HEK293T (cell line): ENCODE measurements at regions not wholly inside any gene's neighbourhood (a gene's known extent, or its start where the extent isn't known, plus 50 kb on each side); places are given as distances from the start of the nearest gene placed in this dataset.

Experiments
- CTCF ChIA-PET: fragments of 350-600 bp; formaldehyde crosslinking; extraction: SDS; loops from one replicate; lab custom pipeline; 2021; ENCODE audit warnings: antibody characterized with exemption, inconsistent platforms; lab: Yijun Ruan, JAX
- POLR2A ChIA-PET: fragments of 350-600 bp; formaldehyde crosslinking; extraction: SDS; loops from one replicate; lab custom pipeline; 2020; ENCODE audit warnings: antibody characterized with exemption, inconsistent platforms; lab: Yijun Ruan, JAX
- DNase-seq: peaks from one replicate; pipeline ENCODE4 v3.0.0; 2012; ENCODE audit warnings: mixed read lengths; ENCODE audit errors: extremely low spot score
- ARNT ChIP-seq: fragments of 450-650 bp; IDR thresholded peaks from 2 replicates; pipeline ENCODE4 v1.6.1; 2017; ENCODE audit warnings: mild to moderate bottlenecking
- BHLHE40 ChIP-seq: fragments of 450-650 bp; IDR thresholded peaks from 2 replicates; pipeline ENCODE4 v1.6.1; 2016; ENCODE audit warnings: mild to moderate bottlenecking, moderate library complexity, borderline replicate concordance
- CTBP1 ChIP-seq: fragments of 450-650 bp; IDR thresholded peaks from 2 replicates; pipeline ENCODE4 v1.6.1; 2016; ENCODE audit warnings: borderline replicate concordance
- ELF4 ChIP-seq: fragments of 450-650 bp; IDR thresholded peaks from 2 replicates; pipeline ENCODE4 v1.6.1; 2017; ENCODE audit warnings: antibody characterized with exemption
- FOXA1 ChIP-seq: fragments of 450-650 bp; IDR thresholded peaks from 2 replicates; pipeline ENCODE4 v1.6.1; 2016; ENCODE audit warnings: mild to moderate bottlenecking
- FOXK2 ChIP-seq: fragments of 450-650 bp; IDR thresholded peaks from 2 replicates; pipeline ENCODE4 v1.6.1; 2016; ENCODE audit warnings: mild to moderate bottlenecking
- FOXM1 ChIP-seq: fragments of 450-650 bp; IDR thresholded peaks from 2 replicates; pipeline ENCODE4 v1.6.1; 2017; ENCODE audit warnings: mild to moderate bottlenecking, borderline replicate concordance
- HDGF ChIP-seq: fragments of 450-650 bp; IDR thresholded peaks from 2 replicates; pipeline ENCODE4 v1.6.1; 2017; ENCODE audit warnings: antibody characterized with exemption, borderline replicate concordance
- L3MBTL2 ChIP-seq: fragments of 450-650 bp; conservative IDR thresholded peaks from 2 replicates; pipeline ENCODE4 v1.6.1; 2016; ENCODE audit warnings: mild to moderate bottlenecking
- LEF1 ChIP-seq: fragments of 450-650 bp; IDR thresholded peaks from 2 replicates; pipeline ENCODE4 v1.6.1; 2017; ENCODE audit warnings: mild to moderate bottlenecking, borderline replicate concordance
- NFRKB ChIP-seq: fragments of 450-650 bp; IDR thresholded peaks from 2 replicates; pipeline ENCODE4 v1.6.1; 2016; ENCODE audit warnings: mild to moderate bottlenecking, moderate library complexity
- SP1 ChIP-seq: fragments of 450-650 bp; IDR thresholded peaks from 2 replicates; pipeline ENCODE4 v1.6.1; 2017
- SUZ12 ChIP-seq: fragments of 450-650 bp; IDR thresholded peaks from 2 replicates; pipeline ENCODE4 v1.6.1; 2016; ENCODE audit warnings: mild to moderate bottlenecking
- TARDBP ChIP-seq: fragments of 450-650 bp; IDR thresholded peaks from 2 replicates; pipeline ENCODE4 v1.6.1; 2016
- ZNF384 ChIP-seq: fragments of 450-650 bp; IDR thresholded peaks from 2 replicates; pipeline ENCODE4 v1.6.1; 2016
- TF ChIP-seq, protein P1 (sequence below): fragments of 450-650 bp; IDR thresholded peaks from 2 replicates; pipeline ENCODE4 v1.6.1; 2016

DNA sequence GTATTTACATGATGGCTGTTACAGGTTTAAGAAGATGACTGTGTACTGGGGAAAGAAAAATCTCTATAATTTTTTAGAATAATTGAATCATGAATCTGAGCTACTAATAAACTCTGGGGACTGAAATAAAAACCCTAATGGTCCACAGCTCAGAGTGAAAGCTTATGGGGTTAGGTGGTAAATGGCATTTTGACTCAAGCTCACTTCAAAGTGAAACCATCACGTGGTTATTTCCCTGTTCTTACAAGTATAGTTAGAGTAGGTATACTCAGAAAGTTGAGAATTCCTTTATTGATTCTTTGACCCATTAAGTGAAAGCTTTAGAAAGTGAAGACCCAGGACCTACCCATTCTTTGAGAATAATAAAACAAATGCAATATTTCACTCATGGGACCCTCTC lies 626.2 kb upstream of the SETBP1 start:
- ChIA-PET CTCF (no interaction called here), POLR2A (no interaction called here)
- no peak for TF ChIP-seq ZNF384
- no peak for TF ChIP-seq LEF1
- no peak for TF ChIP-seq FOXA1
- TF ChIP-seq NFRKB = no peak
- DNase-seq = no peak

DNA sequence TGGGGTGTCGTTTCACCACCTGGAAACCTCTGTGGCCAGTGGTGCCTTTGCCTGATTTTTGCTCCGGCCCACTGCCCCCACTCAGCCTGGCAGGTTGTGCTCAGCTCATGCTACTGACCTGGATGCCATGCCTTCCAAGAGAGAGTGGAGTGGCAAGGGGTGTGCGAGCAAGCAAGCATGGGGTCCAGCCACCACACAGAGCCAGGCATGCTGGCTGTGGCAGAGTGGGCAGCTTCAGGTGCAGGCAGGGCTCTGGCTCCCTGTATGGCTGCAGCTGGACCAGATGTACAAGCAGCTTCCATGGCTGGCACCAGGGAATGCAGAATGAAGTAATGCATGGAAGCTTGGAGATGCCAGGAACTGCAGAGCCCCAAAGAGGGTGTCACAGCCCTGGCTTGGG lies 620.5 kb upstream of the SETBP1 start:
- no peak for TF ChIP-seq TARDBP
- TF ChIP-seq ELF4 = no peak
- no peak for TF ChIP-seq BHLHE40
- no peak for TF ChIP-seq HDGF
- no peak for TF ChIP-seq CTBP1
- no peak for TF ChIP-seq FOXM1
- TF ChIP-seq SP1 = no peak
- no peak for TF ChIP-seq SUZ12
- no peak for TF ChIP-seq FOXK2
- no peak for TF ChIP-seq L3MBTL2
- TF ChIP-seq, protein P1, sequence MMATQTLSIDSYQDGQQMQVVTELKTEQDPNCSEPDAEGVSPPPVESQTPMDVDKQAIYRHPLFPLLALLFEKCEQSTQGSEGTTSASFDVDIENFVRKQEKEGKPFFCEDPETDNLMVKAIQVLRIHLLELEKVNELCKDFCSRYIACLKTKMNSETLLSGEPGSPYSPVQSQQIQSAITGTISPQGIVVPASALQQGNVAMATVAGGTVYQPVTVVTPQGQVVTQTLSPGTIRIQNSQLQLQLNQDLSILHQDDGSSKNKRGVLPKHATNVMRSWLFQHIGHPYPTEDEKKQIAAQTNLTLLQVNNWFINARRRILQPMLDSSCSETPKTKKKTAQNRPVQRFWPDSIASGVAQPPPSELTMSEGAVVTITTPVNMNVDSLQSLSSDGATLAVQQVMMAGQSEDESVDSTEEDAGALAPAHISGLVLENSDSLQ = no peak
- TF ChIP-seq FOXA1 = no peak
- no peak for TF ChIP-seq ZNF384
- no peak for TF ChIP-seq LEF1
- POLR2A ChIA-PET = no interaction called here
- CTCF ChIA-PET = no interaction called here
- DNase-seq = no peak

DNA sequence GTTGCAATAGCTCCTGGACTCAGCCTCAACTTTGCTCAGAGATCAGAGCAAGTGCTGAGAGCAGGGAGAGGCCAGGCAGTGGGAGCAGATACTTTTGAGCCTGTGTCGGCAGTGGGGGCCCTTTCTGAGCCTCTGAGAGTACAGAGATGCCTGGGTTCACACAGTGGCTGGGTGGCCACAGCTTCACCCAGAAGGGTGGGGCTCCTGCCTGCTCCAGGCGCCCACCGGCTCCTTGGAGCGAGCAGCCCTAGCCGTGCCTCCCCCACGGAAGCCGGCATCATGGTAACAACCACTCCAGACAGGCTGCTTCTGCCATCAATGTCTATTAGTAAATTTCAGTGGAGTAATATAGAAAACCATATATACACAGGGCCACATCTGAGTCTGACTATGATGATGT lies 619.2 kb upstream of the SETBP1 start:
- CTCF ChIA-PET = no interaction called here
- POLR2A ChIA-PET = no interaction called here
- no peak for TF ChIP-seq FOXK2
- TF ChIP-seq ELF4 = no peak
- TF ChIP-seq ARNT = no peak
- no peak for TF ChIP-seq SP1
- TF ChIP-seq, protein P1 = no peak
- no peak for TF ChIP-seq LEF1
- TF ChIP-seq TARDBP = no peak
- no peak for TF ChIP-seq HDGF
- TF ChIP-seq CTBP1 = no peak
- TF ChIP-seq NFRKB = no peak
- no peak for TF ChIP-seq BHLHE40
- TF ChIP-seq L3MBTL2 = no peak
- TF ChIP-seq ZNF384 = no peak
- no peak for TF ChIP-seq SUZ12
- DNase-seq = no peak

DNA sequence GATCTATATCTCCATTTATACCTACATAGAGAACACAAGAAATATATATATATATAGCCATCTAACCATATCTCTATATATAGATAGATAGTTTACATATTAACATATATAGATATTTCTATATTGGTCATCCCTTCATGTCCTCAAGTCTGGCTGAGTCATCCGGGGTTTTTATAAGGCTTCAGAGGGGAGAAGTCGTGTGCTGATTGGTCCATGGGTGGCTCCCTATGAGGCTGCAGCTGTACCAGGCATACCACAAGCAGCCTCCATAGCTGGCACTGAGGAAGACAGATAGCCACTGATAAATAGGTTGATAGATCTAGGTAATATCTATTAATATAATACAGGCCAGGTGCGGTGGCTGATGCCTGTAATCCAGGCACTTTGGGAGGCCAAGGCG lies 618.3 kb upstream of the SETBP1 start:
- TF ChIP-seq CTBP1 (no peak), BHLHE40 (no peak), FOXA1 (no peak), SUZ12 (no peak), HDGF (no peak), L3MBTL2 (no peak), ELF4 (no peak), ZNF384 (no peak), FOXK2 (no peak)
- TF ChIP-seq, protein P1 = no peak
- no peak for DNase-seq
- POLR2A ChIA-PET = no interaction called here
- CTCF ChIA-PET = no interaction called here

DNA sequence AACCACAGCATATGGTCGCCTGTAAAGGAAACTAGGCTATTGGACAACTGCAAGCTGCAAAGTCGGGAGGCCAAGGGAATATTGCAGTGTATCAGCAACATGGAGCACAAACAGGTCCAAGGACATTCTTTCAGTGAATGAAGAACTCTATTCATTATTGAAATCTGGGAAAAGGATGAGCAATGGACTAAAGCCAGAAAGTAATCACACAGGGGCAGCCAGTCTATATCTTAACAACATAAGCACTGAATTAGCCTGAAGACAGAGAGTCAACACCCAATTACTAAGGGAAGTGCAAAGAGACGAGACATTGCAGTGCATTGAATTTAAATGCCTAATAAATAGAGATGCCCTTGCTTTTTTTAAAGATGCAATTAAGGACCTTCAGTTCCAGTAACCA lies 615.5 kb upstream of the SETBP1 start:
- CTCF ChIA-PET = no interaction called here
- DNase-seq = no peak
- TF ChIP-seq TARDBP (no peak), SP1 (no peak), SUZ12 (no peak), NFRKB (no peak), ZNF384 (no peak)
- POLR2A ChIA-PET = no interaction called here

DNA sequence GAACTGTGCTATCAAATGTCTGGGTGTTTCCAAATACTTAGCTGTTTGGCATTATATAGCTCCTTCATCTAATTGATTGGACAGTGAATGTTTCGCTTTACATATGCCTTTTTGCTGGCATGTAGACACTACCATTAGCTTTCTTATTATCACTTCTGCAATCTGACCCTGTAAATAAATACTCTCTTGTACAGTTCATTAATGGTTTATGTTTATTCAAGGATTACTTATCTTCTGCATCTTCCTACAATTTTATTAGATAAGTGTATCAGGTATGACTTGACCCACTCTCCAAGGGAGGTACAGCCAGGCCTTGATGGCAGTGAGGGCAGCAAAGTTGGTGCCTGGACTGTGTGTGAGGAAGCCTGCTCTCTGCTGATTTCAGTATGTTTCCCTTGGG lies 614.1 kb upstream of the SETBP1 start:
- TF ChIP-seq TARDBP = no peak
- TF ChIP-seq LEF1 = no peak
- ChIA-PET CTCF (interaction anchor here (0.6 kb wide), 1 partner anchor 260 kb away, joined by 6 read pairs; no protein-coding TSS in a partner anchor), POLR2A (no interaction called here)
- no peak for DNase-seq

DNA sequence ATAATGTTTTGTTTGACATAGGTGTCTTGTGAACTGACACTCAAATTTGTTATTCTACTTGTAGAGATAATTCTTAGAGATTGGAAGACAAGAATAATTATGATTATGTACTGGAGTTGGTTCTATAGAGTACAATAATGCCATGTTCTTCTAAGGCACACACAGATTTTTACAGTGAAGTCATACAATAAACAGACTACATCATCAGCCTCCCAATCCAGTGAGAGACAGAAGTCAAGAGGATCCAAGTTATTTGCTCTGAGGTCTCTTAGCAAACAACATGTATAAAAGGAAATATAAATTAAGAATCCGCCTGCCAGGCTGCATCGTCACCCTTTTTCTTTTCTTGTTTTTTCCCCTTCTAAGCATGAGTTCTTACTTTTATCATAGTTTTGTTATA lies 613.5 kb upstream of the SETBP1 start:
- TF ChIP-seq, protein P1 = no peak
- ChIA-PET POLR2A (no interaction called here), CTCF (no interaction called here)
- DNase-seq = no peak
